ENCODE measurements at regions not wholly inside any gene's neighbourhood (a gene's known extent, or its start where the extent isn't known, plus 50 kb on each side); places are given as distances from the start of the nearest gene placed in this dataset.
A peak's percentile ranks its signal among the peaks of the same experiment; 100 is the strongest.

- TF ChIP-seq CTCF (IDR thresholded peaks at IDR 0.05 in 2 of 3, conservative IDR thresholded peaks at IDR 0.05 in 1 of 3; ENCODE audit: control insufficient read depth in 2 of 3, extremely low read depth in 1 of 3, insufficient read depth in 1 of 3, low read depth in 3 of 3, low read length in 3 of 3) = peak in 2 of 3 experiments; percentile 3 to 37; a peak in 2 of 6 replicates
- no peak for TF ChIP-seq MTA3 (IDR thresholded peaks at IDR 0.05; ENCODE audit: borderline replicate concordance, low read length)
Observed at GRCh38 chr12:127559349-127560040, 707.5 kb upstream of the TMEM132C start (continued).

- Histone ChIP-seq H3K27ac (ENCODE audit: control insufficient read depth, insufficient read depth) (no peak overlapping the region), H4K20me1 (ENCODE audit: control insufficient read depth, insufficient read depth) (no peaks in the 10 kb centered on the region), H2AFZ (ENCODE audit: control insufficient read depth, low read depth, low read length) (no peak overlapping the region), H3K9me3 (replicated peaks; ENCODE audit: control insufficient read depth, insufficient read depth, low read length) (no peaks in the 10 kb centered on the region), H3K4me2 (ENCODE audit: control insufficient read depth, insufficient read depth) (no peak overlapping the region), H3K4me3 (no peak overlapping the region), H3K36me3 (ENCODE audit: control insufficient read depth in 2 of 2, insufficient read depth in 2 of 2, low read length in 1 of 2) (no peaks in the 10 kb centered on the region), H3K9ac (ENCODE audit: control insufficient read depth, insufficient read depth, low read length) (no peak overlapping the region), H3K79me2 (ENCODE audit: control insufficient read depth, insufficient read depth, low read length) (no peaks in the 10 kb centered on the region), H3K27me3 (replicated peaks in 1 of 2; ENCODE audit: control insufficient read depth in 2 of 2, insufficient read depth in 2 of 2, low read length in 1 of 2) (no peaks in the 10 kb centered on the region), H3K4me1 (ENCODE audit: control insufficient read depth, insufficient read depth, low read length) (no peaks in the 10 kb centered on the region)
- intact Hi-C loops (cut with micrococcal nuclease; ENCODE audit: unreplicated experiment) (no loop called here), in situ Hi-C loops (cut with MboI) (no loop called here)
- FAIRE-seq = no peak
- no peak for ATAC-seq
- TF ChIP-seq BHLHE40 (IDR thresholded peaks at IDR 0.05; ENCODE audit: borderline replicate concordance in 1 of 2, low read depth in 2 of 2, low read length in 1 of 2) (no peak), NR2C2 (IDR thresholded peaks at IDR 0.05; ENCODE audit: borderline replicate concordance, control insufficient read depth, insufficient read length, low read depth) (no peak), ATF3 (IDR thresholded peaks at IDR 0.05; ENCODE audit: borderline replicate concordance, extremely low read depth, low read depth, low read length) (no peak), CEBPZ (IDR thresholded peaks at IDR 0.05; ENCODE audit: low read depth, low read length) (no peak), ZNF274 (IDR thresholded peaks at IDR 0.05; ENCODE audit: insufficient read depth, insufficient read length) (no peak)
- 44% methylated on average over 4 of the region's 4 CpGs for WGBS (ENCODE audit: insufficient coverage, insufficient replicate concordance, low lambda C conversion rate, missing lambda C conversion rate)
- ChIA-PET RAD21 (ENCODE audit: unreplicated experiment) (interaction anchor here (0.6 to 1.4 kb wide), 4 partner anchors 22 to 117 kb away, joined by 3 to 4 read pairs (median 4); no protein-coding TSS in a partner anchor), SMC1A (ENCODE audit: uncharacterized antibody, unreplicated experiment) (interaction anchor here (1.0 to 2.1 kb wide), 7 partner anchors 12 to 118 kb away, joined by 3 to 11 read pairs (median 5); no protein-coding TSS in a partner anchor), POLR2A (no interaction called here), CTCF (interaction anchor here (1.0 to 2.3 kb wide), 5 partner anchors 21 to 117 kb away, joined by 3 to 10 read pairs (median 7); no protein-coding TSS in a partner anchor)
- BruUV-seq (replicated peaks) = no TSS peak
- DNase-seq (ENCODE audit: low read depth, low spot score) = no peak
Observed at GRCh38 chr12:127560041-127560478, 706.9 kb upstream of the TMEM132C start.
